Gastroesophageal sphincter (tissue), 3 donors: ENCODE measurements at regions not wholly inside any gene's neighbourhood (a gene's known extent, or its start where the extent isn't known, plus 50 kb on each side); places are given as distances from the start of the nearest gene placed in this dataset.

Source experiments
- POLR2AphosphoS5 ChIP-seq: sonication (generic); formaldehyde crosslinking; IDR thresholded peaks from one replicate; pipeline ENCODE4 v1.6.1; 2017; ENCODE audit warnings: antibody characterized with exemption
- TF ChIP-seq, protein P1 (sequence below), 4 experiments: fragments of 200-600 bp in 2 of 4; fragments of 450-650 bp in 2 of 4; sonication (generic) in 1 of 4; IDR thresholded peaks; one replicate each; pipeline ENCODE4 v1.5.1; 2017 to 2019; ENCODE audit warnings: antibody characterized with exemption in 4 of 4, mild to moderate bottlenecking in 2 of 4, moderate library complexity in 2 of 4

DNA sequence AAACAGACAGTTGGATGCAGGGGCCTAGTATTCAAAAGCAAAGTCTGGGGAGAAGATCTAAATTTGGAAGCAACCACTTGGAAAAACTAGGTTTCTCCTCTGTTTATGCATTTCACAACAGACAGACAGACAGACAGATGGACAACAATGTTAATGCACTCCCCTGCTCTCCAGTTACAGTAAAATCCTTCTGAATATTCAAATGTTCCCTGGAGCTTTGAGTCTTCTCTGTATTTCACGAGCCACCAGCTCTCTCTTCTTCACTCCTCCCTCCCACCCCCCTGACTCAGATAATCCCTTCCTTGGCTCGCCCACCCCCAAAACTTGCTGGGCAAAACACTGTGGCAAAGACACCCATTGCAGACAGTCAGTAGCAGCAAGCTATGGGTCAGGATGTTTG is 129.3 kb upstream of the TOP1 start:
- TF ChIP-seq, protein P1, sequence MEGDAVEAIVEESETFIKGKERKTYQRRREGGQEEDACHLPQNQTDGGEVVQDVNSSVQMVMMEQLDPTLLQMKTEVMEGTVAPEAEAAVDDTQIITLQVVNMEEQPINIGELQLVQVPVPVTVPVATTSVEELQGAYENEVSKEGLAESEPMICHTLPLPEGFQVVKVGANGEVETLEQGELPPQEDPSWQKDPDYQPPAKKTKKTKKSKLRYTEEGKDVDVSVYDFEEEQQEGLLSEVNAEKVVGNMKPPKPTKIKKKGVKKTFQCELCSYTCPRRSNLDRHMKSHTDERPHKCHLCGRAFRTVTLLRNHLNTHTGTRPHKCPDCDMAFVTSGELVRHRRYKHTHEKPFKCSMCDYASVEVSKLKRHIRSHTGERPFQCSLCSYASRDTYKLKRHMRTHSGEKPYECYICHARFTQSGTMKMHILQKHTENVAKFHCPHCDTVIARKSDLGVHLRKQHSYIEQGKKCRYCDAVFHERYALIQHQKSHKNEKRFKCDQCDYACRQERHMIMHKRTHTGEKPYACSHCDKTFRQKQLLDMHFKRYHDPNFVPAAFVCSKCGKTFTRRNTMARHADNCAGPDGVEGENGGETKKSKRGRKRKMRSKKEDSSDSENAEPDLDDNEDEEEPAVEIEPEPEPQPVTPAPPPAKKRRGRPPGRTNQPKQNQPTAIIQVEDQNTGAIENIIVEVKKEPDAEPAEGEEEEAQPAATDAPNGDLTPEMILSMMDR (IDR thresholded peaks at IDR 0.05): no peak
- no peak for TF ChIP-seq POLR2AphosphoS5
